ENCODE measurements at regions not wholly inside any gene's neighbourhood (a gene's known extent, or its start where the extent isn't known, plus 50 kb on each side); places are given as distances from the start of the nearest gene placed in this dataset.

DNA sequence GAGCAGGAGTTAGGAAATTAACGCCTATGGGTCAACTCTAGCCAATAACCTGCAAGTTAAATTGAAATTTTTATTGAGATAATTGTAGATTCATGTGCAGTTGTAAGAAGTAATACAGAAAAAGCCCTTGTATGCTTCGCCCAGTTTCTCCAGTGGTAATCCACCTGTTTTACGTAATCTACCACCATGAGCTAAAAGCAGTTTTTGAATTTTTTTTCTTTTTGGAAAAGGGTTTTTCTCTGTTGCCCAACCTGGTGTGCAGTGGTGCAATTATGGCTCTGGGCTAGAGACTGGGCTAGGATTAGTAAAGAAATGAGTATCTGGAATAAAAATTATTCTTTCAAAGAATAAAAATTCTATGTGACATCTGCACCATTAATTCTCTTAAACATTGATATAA, 116.2 kb downstream of the ZFP64 start:
- TF ChIP-seq, protein P1, sequence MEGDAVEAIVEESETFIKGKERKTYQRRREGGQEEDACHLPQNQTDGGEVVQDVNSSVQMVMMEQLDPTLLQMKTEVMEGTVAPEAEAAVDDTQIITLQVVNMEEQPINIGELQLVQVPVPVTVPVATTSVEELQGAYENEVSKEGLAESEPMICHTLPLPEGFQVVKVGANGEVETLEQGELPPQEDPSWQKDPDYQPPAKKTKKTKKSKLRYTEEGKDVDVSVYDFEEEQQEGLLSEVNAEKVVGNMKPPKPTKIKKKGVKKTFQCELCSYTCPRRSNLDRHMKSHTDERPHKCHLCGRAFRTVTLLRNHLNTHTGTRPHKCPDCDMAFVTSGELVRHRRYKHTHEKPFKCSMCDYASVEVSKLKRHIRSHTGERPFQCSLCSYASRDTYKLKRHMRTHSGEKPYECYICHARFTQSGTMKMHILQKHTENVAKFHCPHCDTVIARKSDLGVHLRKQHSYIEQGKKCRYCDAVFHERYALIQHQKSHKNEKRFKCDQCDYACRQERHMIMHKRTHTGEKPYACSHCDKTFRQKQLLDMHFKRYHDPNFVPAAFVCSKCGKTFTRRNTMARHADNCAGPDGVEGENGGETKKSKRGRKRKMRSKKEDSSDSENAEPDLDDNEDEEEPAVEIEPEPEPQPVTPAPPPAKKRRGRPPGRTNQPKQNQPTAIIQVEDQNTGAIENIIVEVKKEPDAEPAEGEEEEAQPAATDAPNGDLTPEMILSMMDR (IDR thresholded peaks at IDR 0.05), result no peak
- TF ChIP-seq POLR2AphosphoS5 (IDR thresholded peaks at IDR 0.05; ENCODE audit: low read depth, low read length) (no peak), REST (IDR thresholded peaks at IDR 0.05; ENCODE audit: insufficient read depth in 1 of 2, low read depth in 2 of 2, low read length in 1 of 2) (no peak)
